NCI-H748 (cell line): ENCODE measurements at regions not wholly inside any gene's neighbourhood (a gene's known extent, or its start where the extent isn't known, plus 50 kb on each side); places are given as distances from the start of the nearest gene placed in this dataset.
"Not testable (repeated sequence)": the region's sequence is repeated elsewhere in the genome, so short reads cannot be mapped to it uniquely, and the experiment has no call there.

ENCODE experiments used
- DNase-seq: peaks from one replicate; lab custom pipeline; 2025; ENCODE audit not compliant: unreplicated experiment; lab: John Stamatoyannopoulos, UW

DNA sequence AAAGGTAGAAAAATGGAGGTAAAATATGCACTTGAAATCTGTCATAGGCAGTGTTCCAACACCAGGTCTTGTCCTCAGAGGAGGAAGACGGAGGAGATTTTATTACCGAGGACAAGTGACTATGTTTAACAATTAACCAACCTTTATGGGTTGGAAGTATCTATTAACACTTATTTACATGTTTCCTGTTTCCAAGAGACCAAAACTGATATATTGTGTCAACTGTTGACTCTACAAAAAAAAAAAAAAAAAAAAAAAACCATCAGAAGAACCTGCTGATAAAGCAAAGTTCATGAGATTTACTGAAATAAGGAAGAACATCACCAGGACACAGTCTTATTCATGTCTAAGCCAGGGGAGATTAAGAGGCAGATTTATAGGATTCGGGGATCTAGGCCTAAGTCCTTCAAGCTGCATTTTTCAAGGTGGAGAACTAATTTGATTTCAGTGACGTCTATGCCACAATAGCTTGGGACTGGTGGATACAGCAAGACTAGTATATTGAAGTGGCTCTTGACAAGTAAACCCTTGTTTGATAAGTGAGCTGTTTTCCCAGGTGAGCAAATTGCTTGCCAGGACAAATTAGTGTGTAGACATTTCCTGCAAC lies 126.6 kb upstream of the NAA20 start:
- DNase-seq = peak; percentile 72

DNA sequence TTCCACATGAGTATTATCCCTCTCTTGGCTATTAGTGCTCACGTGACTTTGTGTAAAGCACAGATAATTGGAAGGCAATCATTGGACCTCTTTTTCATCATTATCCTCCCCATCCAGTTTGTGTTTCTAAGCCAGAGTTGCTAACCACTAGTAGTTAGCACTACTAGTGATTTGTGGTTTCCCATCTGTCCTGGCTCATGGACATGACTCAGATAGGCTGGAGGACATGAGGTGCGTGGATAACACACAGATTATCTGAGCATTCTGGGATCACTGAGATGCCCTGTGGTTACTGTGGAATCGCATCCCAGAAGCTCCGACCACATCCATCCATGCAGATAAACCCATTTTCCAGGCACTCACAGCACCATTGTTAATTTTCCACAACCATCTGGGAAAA lies 123.8 kb upstream of the NAA20 start:
- DNase-seq = no peak

DNA sequence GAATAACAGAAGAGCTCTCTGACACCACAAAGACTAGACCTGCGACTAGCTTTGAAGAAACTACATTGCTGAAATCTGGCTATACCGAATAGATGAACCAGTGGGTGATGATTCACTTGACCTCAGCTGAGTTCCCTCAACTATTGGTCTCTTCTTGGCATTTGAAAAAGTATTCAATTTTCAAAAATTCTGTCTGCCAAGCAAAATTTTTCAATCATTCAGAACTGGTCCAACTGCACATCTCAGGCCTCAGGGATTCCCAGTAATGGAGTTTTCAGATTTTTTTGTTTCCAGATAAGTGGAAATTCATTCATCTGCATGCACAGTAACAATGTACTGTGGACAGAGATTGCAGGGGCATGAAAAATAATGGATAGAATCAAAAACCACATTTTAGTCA lies 121.4 kb upstream of the NAA20 start:
- no peak for DNase-seq

DNA sequence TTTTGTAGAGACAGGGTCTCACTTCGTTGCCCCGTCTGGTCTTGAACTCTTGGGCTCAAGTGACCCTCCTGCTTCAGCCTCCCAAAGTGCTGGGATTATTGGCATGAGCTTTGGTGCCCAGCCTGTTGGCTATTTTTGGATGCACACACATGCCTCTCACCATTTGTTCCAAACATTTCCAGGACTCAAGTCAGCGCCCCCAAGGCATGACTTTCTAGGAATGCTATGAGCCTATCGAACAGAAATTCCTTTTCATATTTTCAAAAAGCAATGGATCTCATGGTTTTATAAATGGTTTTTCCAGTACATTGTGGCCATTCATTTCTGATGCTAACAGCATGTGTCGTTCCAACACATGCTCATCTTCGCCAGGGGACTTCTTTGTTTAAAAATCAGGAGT lies 119.3 kb upstream of the NAA20 start:
- DNase-seq = no peak

DNA sequence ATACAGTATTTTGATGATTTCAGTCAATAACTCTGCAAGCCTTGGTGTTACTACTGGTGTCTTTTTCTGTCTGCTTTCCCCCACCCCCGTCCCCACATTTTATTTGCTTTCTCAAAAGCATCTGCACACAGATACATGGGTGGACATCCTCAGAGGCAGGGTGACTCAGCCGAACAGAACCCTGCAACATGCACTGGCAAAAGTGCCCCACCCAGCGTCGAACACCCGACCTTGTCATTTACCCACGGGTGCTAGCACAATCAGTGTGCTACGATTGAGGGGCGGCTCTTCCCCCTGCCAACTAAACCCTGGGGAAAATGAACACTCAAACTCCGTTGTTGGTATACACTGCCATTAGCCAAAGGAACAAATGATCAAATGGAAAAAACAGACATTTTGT lies 115.9 kb upstream of the NAA20 start:
- no peak for DNase-seq

DNA sequence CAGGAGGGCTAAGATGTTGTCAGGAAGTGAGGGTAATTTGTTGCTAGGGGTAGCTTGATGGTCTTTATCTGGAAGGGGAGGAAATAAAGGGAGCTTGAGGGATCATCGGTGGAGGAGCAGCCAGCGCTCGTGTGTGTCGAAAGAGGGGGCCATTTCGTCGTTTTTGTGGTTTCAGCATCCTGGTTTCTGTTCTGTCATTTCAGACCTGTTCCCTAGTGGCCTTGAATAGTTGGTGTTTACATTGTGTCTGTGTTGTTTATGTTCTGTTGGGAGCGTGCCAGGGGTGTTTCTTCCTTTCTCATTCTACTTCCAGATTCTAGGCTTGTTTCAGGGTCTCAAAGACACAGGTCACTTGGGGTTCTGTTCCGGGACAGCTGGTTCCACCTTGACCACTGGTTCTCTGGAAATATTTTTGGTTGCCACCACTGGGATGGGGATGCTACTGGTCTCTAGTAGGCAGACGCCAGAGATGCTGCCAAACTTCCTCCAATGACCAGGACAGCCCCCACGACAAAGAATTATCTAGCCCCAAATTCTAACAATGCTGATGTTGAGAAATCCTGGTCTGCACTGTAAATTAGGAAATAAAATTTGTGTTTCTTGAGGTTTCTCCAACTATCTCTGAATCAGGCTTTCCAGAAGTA lies 113.9 kb upstream of the NAA20 start:
- DNase-seq = peak; percentile 83

DNA sequence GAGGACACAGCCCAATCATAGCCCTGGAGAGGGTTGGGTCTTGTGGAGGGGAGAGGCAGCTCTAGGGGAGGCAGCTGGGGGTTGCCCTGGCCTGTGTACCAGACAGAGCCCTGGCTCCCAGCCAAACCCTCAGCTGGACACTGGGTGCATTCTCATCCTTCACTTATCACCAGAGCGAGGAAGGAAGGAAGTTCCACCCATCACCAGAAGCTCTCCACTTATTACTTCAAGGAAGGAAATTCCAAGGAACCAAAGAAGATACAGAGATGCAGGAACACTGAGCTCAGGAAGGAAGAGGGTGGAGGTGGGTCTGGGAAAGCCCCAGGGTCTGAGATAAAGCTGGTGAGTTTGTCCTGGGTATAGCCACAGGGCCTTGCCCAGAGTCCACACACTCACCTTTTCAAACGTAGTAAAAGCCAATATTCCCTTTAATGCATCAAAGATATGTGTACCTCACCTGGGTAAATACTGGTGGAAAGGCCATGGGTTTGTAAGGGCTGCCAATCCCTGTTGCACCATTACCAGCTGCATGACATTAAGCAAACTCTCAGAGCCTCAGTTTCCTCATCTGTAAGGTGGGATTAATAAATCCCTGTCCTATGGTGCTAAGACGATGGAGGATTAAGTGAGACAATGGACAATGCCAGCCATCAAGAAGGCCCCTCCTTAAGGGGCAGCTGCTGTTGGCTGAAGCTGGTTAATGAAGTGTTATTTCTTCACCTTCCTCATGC lies 109.7 kb upstream of the NAA20 start:
- DNase-seq = no peak

DNA sequence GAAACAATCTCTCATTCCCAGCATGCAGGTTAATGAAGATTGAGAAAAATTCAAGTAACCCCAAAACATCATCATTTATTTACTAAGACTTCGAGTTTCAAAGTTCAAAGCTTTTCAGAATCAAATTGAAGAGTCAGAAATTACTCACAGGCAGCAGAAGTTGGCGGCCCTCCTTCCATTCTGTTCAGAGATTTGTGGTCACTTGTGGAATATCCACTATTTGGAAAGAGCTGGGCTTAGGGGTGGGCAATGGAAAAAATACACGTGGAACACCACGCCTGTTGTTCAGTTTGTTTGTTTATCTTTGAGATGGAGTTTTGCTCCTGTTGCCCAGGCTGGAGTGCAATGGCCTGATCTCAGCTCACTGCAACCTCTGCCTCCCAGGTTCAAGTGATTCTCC lies 108.6 kb upstream of the NAA20 start:
- no peak for DNase-seq

DNA sequence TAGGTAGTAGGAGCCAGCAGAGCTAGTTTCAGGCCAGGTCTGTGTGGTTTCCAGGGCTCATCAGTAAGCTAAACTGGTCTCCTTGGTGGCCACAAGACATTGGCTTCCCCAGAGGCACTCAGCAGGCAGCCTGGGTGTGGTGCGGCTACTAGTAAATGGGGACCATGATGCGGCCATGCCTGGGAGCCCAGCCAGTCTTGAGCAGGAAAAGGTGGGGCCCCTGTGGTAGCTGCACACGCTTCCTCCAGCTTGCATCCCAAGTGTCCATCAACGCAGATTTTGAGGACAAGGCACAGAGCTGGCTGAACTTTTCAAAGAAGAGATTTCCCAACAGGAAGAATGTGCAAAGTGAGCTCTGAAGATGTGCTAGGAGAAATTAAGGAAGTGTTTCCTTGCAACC lies 107.4 kb upstream of the NAA20 start:
- no peak for DNase-seq

DNA sequence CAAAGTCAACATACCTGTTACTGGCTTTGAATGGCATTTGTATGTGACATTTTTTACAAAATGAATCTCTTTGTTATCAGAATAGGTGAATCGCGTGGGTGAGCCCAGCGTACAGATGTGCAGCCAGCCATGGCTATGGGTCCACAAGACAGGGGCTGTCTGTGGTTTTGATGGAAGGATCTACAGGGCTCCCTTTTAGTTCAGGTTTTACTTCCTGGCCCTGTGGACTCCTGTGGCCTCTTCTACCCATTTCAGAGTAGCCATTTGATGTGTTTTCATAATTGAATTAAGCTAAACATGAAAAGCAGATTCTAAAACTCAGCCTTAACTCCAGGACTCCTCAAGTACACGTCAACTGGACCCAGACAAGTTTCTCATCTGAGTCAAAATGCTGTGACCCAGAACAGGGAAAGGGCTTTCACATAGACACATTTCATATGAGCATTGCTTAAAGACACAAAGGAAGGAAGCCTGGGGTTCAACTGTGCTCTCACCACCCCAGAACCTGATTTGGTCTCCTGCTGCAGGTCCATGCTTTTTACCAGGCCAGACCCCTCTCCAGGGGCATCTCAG lies 105.3 kb upstream of the NAA20 start:
- DNase-seq = no peak

DNA sequence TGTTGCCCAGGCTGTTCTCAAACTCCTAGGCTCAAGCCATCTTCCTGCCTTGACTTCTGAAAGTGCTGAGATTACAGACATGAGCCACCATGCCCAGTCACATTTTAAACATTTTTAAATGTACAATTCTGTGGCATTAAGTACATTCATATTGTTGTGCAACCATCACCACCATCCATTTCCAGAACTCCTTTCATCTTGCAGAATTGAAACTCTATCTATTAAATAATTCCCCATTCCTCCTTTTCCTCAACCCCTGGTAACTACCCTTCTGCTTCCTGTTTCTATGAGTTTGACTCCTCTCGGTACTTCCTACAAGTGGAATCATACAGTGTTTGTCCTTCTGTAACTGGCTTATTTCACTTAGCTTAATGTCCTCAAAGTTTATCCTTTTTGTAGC lies 103.8 kb upstream of the NAA20 start:
- DNase-seq = no peak

DNA sequence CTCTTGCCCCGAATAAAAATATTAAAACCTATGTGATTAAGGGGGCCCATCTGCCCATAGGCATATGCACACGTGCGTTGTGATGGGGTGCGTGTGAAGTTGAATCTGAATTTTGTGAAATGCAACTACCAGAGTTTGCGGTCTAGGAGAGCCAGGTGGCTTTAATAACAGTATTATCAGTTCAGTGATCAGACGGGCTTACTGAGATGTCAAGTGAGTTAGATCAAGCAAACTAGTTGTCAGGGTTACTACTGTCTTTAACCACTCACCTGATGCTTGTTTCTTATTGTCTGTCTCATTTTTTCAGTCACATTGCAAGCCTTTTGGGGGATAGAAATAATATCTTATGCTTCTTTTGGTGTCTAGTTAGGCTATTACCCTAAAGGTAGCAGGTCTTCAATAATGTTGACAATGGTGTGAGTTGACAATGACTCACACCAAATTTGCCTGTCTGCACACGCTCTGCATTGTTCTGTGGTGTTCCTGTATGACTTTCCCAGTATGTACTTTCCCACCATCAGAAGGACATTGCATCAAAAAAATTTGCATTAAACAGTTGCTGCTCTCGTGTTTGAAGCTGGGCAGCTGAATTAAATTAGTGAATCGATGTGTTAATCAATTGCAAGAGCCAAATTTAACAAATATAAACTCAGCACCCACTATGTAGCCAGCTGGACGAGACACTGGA lies 103.1 kb upstream of the NAA20 start:
- DNase-seq = no peak

DNA sequence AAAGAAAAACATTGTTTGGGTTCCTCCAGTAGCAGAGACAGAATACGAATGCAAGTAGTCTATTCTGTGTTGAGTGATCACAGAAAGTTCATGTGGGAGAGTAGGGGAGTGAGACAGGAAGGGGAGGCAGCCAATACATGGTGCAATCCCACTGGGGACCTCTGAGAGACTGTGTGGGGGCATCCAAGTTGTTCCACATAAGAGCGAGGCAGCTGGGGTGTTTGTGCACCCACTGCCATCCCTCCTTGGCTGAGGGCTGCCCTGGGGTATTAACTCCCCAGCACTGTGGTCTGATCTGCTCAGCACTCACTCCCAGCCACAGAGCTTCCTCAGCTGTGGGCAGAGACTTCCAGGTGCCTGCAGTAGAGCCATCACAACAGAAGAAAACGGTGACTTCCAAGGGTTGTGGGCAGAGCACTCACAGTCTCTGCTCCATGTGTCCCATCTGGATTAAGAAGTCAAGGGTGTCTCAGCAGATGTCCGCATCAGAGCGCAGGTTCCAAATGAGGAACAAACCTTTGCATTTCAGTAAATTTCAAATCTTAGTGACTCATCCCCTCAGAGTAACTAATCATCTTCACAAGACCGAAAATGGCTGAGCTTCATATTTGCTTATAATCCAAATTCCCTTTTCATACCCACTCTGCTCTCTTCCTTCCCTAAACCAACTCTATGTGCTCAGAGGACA lies 101.9 kb upstream of the NAA20 start:
- DNase-seq = no peak

DNA sequence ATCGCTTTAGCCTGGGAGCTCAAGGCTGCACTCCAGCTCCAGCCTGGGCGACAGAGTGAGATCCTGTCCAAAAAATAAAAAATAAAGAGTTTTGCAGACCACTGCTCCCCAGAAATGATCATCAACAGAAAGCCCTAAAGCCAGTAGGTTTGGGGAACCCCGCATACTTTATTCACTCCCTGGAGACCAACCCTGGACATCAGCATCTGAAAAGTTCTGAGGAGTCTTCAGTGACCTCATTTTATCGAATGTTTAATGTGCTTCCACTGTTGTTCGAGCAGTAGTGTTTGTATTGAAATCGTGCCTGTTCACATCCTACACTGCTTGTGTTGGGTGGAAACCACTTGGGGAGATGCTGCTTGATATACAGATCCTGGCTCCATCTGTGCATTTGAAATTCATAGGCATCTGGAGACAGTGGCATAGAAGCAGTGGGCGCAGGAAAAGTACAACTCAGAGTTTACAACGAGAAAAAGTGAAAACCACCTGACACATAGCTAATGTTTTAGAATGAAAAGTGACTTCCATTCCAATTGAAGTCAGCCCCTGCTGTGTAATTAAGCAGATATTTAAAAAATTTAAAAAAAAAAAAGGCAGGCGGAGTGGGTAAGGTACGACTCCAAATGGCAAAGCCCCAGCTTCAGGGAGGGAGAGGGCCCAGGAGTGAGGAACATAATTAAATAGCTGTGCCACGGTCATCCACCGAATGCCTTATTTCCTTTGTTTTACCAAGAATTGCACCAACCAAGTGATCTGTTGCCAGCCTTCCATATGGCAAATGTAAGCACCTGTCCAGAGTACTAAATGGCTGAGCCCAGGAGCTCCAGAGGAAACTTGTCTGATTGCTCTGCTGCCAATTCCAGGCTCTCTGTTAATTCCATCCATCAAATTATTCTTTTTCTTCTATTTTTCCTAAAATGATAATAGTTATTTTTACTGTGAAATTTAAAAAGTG lies 100.4 kb upstream of the NAA20 start:
- DNase-seq = no peak

DNA sequence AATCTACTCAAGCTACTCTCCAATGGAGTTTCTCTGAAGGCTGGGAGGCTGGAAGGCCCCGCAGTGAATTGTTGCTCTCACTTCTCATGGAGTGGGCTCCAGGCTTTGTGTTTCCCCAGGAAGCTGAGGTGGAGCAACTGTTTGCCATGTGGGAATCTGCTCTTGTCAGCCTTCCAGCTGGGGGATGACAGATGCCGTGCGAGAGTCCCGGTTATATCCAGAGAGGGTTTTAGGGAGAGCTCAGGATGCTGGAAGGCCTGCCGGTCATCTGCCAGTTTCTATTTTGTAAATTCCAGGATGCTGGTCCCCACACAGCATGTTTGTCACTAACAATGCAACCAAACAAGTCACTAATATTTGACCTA lies 98.2 kb upstream of the NAA20 start:
- DNase-seq = no peak

DNA sequence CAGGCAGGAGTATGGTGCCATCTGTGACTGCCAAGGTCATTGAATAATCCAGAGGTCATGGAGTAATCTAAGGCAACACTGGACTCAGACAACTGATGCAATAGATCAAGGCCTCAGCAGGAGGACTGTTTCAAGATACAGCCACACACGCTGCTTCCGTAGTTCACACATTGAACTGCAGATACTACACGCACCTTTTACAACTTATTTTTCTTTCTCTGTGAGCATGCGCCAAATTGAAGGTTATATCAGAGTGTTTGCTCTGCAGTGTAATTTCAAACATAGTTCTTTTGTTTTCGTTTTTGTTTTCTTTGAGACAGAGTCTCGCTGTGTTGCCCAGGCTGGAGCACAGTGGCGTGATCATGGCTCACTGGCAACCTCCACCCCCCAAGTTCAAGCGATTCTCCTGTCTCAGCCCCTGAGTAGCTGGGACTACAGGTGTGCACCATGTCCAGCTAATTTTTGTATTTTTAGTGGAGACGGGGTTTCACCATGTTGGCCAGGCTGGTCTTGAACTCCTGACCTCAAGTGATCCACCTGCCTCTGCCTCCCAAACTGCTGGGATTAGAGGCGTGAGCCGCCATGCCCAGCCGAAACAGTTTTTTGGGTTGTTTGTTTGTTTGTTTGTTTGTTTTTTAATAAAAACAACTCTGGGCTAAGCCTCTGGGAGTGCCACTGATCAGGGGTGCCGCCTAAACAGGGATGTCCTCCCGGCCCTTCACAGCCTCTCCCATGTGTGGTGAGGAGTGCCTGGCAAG lies 96.6 kb upstream of the NAA20 start:
- DNase-seq = no peak

DNA sequence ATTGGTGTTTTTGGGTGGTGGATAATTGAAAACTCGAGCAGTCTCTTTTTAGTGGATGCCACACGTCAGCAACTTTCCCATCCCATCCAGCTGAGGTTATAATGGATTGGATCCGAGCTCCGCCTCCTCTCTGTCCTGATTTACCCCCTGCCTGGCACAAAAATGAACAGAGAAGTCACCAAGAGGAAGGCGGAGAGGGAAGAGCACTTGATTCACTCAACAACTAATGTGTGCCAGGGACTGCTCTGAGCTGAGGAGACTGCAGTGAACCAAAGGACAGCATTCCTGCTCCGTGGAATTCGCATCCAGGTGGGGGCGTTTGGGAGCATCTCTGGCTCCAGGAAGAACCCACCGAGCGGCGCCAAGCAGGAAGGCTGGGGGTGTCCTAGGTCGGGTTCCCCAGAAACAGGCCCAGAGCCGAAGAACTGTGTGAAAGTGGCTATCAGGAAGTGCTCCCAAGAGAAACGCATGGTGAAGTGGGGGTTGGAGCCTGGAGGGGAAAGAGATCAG lies 95.8 kb upstream of the NAA20 start:
- no peak for DNase-seq

DNA sequence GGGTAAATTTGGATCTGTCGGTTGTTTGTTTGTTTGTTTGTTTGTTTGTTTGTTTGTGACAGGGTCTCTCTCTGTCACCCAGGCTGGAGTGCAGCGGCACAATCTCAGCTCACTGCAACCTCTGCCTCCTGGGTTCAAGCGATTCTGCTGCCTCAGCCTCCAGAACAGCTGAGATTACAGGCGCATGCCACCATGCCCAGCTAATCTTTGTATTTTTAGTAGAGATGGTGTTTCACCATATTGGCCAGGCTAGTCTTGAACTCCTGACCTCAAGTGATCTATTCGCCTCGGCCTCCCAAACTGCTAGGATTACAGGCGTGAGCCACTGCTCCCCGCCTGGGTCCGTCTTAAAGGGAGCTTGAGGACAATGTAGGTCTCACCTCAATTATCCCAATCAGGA lies 95.3 kb upstream of the NAA20 start:
- DNase-seq = not testable (repeated sequence)

DNA sequence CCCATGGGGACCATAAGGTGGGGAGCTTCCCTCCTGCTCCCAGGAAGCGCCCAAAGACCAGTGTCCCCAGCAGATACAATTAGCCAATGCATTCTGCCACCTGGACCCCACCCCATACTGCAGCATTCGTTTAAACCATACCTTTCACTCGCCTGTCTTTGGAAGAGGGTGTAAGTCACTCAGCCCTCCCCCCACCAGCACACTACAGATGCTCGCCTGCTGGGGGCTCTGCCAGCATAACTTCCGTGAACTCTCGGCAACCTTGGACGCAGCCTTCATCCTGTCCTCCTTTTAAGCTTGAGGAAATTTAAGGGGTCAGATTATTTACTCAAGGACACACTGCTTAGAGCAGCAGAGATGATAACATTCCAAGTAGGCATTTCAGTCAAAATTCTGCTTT lies 94.4 kb upstream of the NAA20 start:
- DNase-seq = no peak
